Skin of body (tissue), 1 donor: ENCODE measurements at regions not wholly inside any gene's neighbourhood (a gene's known extent, or its start where the extent isn't known, plus 50 kb on each side); places are given as distances from the start of the nearest gene placed in this dataset.
A peak's percentile ranks its signal among the peaks of the same experiment; 100 is the strongest.
"Not testable (repeated sequence)": the region's sequence is repeated elsewhere in the genome, so short reads cannot be mapped to it uniquely, and the experiment has no call there.

Experiments
- DNase-seq: peaks from one replicate; lab custom pipeline; 2025; lab: John Stamatoyannopoulos, UW

- peak; percentile 34 for DNase-seq
Measured at GRCh38 chr13:105878119-105878700, 657.3 kb downstream of the EFNB2 start.

- no peak for DNase-seq
Measured at GRCh38 chr13:105874814-105875213, 660.6 kb downstream of the EFNB2 start.

GRCh38 chr13:105871768-105872167, 663.7 kb downstream of the EFNB2 start:
- DNase-seq: no peak

GRCh38 chr13:105871326-105871725, 664.1 kb downstream of the EFNB2 start:
- no peak for DNase-seq

- DNase-seq: peak; percentile 80
Measured at GRCh38 chr13:105863300-105863920, 672.1 kb downstream of the EFNB2 start.

- DNase-seq: peak; percentile 14
Measured at GRCh38 chr13:105848494-105848893, 687.0 kb downstream of the EFNB2 start.

GRCh38 chr13:105847527-105848291, 687.8 kb downstream of the EFNB2 start:
- DNase-seq: peak; percentile 5

GRCh38 chr13:105846923-105847322, 688.5 kb downstream of the EFNB2 start:
- DNase-seq: no peak

- no peak for DNase-seq
Measured at GRCh38 chr13:105841286-105841685, 694.2 kb downstream of the EFNB2 start.

- no peak for DNase-seq
Measured at GRCh38 chr13:105838231-105838630, 697.2 kb downstream of the EFNB2 start.

- DNase-seq: not testable (repeated sequence)
Measured at GRCh38 chr13:105837295-105837694, 698.2 kb downstream of the EFNB2 start.

- no peak for DNase-seq
Measured at GRCh38 chr13:105830821-105831220, 704.6 kb downstream of the EFNB2 start.

- DNase-seq: no peak
Measured at GRCh38 chr13:105827111-105827809, 708.2 kb downstream of the EFNB2 start.

GRCh38 chr13:105825071-105825470, 710.4 kb downstream of the EFNB2 start:
- DNase-seq: no peak

GRCh38 chr13:105821337-105821736, 714.1 kb downstream of the EFNB2 start:
- no peak for DNase-seq

GRCh38 chr13:105820415-105820814, 715.0 kb downstream of the EFNB2 start:
- no peak for DNase-seq

- DNase-seq: no peak
Measured at GRCh38 chr13:105817498-105817897, 718.0 kb downstream of the EFNB2 start.

GRCh38 chr13:105816994-105817393, 718.5 kb downstream of the EFNB2 start:
- no peak for DNase-seq

- no peak for DNase-seq
Measured at GRCh38 chr13:105814902-105815250, 720.6 kb downstream of the EFNB2 start.

- peak; percentile 7 for DNase-seq
Measured at GRCh38 chr13:105814219-105814901, 721.1 kb downstream of the EFNB2 start.

GRCh38 chr13:105806628-105806920, 728.9 kb downstream of the EFNB2 start:
- DNase-seq: no peak
